ENCODE measurements at regions not wholly inside any gene's neighbourhood (a gene's known extent, or its start where the extent isn't known, plus 50 kb on each side); places are given as distances from the start of the nearest gene placed in this dataset.

- no peaks in the 10 kb centered on the region for H3K36me3 Mint-ChIP-seq (ENCODE audit: low read depth)
- H3K27me3 Mint-ChIP-seq (ENCODE audit: low read depth), result peaks cover 2% of the 10 kb centered on the region
- H3K4me3 Mint-ChIP-seq (ENCODE audit: unreplicated experiment), result no peak overlapping the region
- no peak overlapping the region for H3K27ac Mint-ChIP-seq (ENCODE audit: unreplicated experiment)
- H3K9me3 Mint-ChIP-seq (ENCODE audit: low read depth), result peaks cover 6% of the 10 kb centered on the region
- DNase-seq (ENCODE audit: low spot score), result no peak
- TF ChIP-seq CTCF (IDR thresholded peaks at IDR 0.05), result no peak
- no peaks in the 10 kb centered on the region for H3K4me1 Mint-ChIP-seq (ENCODE audit: low read depth)
Measured at GRCh38 chr18:6575908-6576307, 153.6 kb upstream of the ARHGAP28 start.

DNA sequence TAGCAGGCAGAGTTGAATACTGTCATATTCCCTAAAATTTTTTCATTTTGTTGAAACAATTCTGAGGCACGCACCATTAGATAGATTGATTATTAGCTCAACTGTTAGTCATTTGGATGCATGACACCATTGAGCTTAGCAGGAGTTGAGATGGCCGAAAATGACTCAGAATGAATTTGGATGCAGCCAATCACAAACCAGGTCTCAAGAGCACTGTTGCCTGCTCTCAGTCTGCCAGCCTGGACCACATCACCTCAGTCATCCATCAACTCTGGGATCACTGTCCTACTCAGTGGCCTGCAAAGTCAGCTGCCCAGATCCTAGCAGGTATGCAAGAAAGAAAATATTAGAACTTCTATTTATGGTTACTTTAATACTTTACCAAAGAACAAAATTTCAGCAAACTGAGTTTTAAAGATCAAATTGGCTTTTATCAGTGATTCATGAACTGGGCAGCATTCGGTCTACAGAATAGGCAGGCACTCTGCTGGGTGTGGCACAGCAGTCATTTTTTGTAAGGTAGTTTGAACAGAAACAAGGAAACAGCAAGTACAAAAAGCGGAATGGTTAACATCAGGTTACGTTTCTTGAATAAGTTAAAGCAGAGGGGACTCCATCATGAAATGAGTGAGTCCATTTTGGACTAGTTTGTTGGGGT, 152.7 kb upstream of the ARHGAP28 start:
- Mint-ChIP-seq H3K36me3 (ENCODE audit: low read depth) (peaks cover 2% of the 10 kb centered on the region), H3K27me3 (ENCODE audit: low read depth) (peaks cover 2% of the 10 kb centered on the region), H3K4me1 (ENCODE audit: low read depth) (no peaks in the 10 kb centered on the region), H3K4me3 (ENCODE audit: unreplicated experiment) (no peak overlapping the region), H3K27ac (ENCODE audit: unreplicated experiment) (no peak overlapping the region), H3K9me3 (ENCODE audit: low read depth) (peaks cover 6% of the 10 kb centered on the region)
- DNase-seq (ENCODE audit: low spot score), result no peak
- no peak for TF ChIP-seq CTCF (IDR thresholded peaks at IDR 0.05)

- peaks cover 9% of the 10 kb centered on the region for H3K36me3 Mint-ChIP-seq (ENCODE audit: low read depth)
- no peak overlapping the region for H3K4me3 Mint-ChIP-seq (ENCODE audit: unreplicated experiment)
- no peak for DNase-seq (ENCODE audit: low spot score)
- no peak overlapping the region for H3K27ac Mint-ChIP-seq (ENCODE audit: unreplicated experiment)
- H3K9me3 Mint-ChIP-seq (ENCODE audit: low read depth), result peaks cover 15% of the 10 kb centered on the region
- peaks cover 2% of the 10 kb centered on the region for H3K27me3 Mint-ChIP-seq (ENCODE audit: low read depth)
- H3K4me1 Mint-ChIP-seq (ENCODE audit: low read depth), result no peaks in the 10 kb centered on the region
- TF ChIP-seq CTCF (IDR thresholded peaks at IDR 0.05), result no peak
Measured at GRCh38 chr18:6578686-6579085, 150.8 kb upstream of the ARHGAP28 start.

DNA sequence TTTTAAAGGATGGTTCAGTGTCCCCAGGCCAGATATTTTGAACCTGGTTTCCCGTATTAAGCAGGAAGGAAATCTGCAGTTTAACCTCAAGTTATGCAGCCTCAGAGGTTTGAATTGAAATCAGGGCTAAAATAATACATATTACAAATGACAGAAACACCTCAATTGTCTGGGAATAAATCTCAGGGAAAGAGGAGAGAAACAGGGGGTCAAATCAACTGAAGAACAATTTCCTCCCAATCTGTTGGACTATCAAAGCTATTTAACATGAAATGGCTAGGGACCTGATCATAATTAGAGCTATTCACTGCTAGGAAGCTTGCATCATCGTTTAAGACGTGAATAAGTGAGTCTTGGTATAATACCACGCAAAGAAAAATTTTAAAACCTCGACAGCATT, 150.0 kb upstream of the ARHGAP28 start:
- no peak for TF ChIP-seq CTCF (IDR thresholded peaks at IDR 0.05)
- DNase-seq (ENCODE audit: low spot score), result no peak
- Mint-ChIP-seq H3K27ac (ENCODE audit: unreplicated experiment) (no peak overlapping the region), H3K27me3 (ENCODE audit: low read depth) (peaks cover 2% of the 10 kb centered on the region), H3K4me3 (ENCODE audit: unreplicated experiment) (no peak overlapping the region), H3K9me3 (ENCODE audit: low read depth) (peaks cover 23% of the 10 kb centered on the region), H3K36me3 (ENCODE audit: low read depth) (peaks cover 14% of the 10 kb centered on the region), H3K4me1 (ENCODE audit: low read depth) (no peaks in the 10 kb centered on the region)

GRCh38 chr18:6580401-6580800, 149.1 kb upstream of the ARHGAP28 start:
- peaks cover 2% of the 10 kb centered on the region for H3K27me3 Mint-ChIP-seq (ENCODE audit: low read depth)
- no peak for TF ChIP-seq CTCF (IDR thresholded peaks at IDR 0.05)

More at GRCh38 chr18:6580401-6580800, 149.1 kb upstream of the ARHGAP28 start:
- peaks cover 28% of the 10 kb centered on the region for H3K9me3 Mint-ChIP-seq (ENCODE audit: low read depth)
- no peak overlapping the region for H3K27ac Mint-ChIP-seq (ENCODE audit: unreplicated experiment)
- no peaks in the 10 kb centered on the region for H3K4me1 Mint-ChIP-seq (ENCODE audit: low read depth)
- peaks cover 16% of the 10 kb centered on the region for H3K36me3 Mint-ChIP-seq (ENCODE audit: low read depth)
- no peak overlapping the region for H3K4me3 Mint-ChIP-seq (ENCODE audit: unreplicated experiment)
- DNase-seq (ENCODE audit: low spot score), result no peak

Data from chondrocyte (in vitro differentiated cells).